HAP-1 (cell line): ENCODE measurements at regions not wholly inside any gene's neighbourhood (a gene's known extent, or its start where the extent isn't known, plus 50 kb on each side); places are given as distances from the start of the nearest gene placed in this dataset.

Experiments used
- DNase-seq, 2 experiments: peaks; one replicate each; pipeline ENCODE4 v3.0.0-alpha.2; 2016 to 2020; ENCODE audit warnings: low spot score in 2 of 2
- H3K27me3 ChIP-seq: fragments of 250-450 bp; sonication (Bioruptor Pico); 2 replicates; pipeline ENCODE4 v1.5.1; 2020; ENCODE audit warnings: low read depth, mild to moderate bottlenecking, moderate library complexity
- H3K36me3 ChIP-seq: fragments of 250-450 bp; sonication (Bioruptor Pico); replicated peaks from 2 replicates; pipeline ENCODE4 v1.5.1; 2020; ENCODE audit warnings: mild to moderate bottlenecking
- H3K4me1 ChIP-seq: fragments of 250-450 bp; sonication (Bioruptor Pico); 2 replicates; pipeline ENCODE4 v1.5.1; 2020; ENCODE audit warnings: mild to moderate bottlenecking
- H3K4me3 ChIP-seq: fragments of 250-450 bp; sonication (Bioruptor Pico); 2 replicates; pipeline ENCODE4 v1.5.1; 2020; ENCODE audit warnings: mild to moderate bottlenecking, moderate library complexity
- H3K9me3 ChIP-seq: fragments of 250-450 bp; sonication (Bioruptor Pico); 2 replicates; pipeline ENCODE4 v1.5.1; 2020; ENCODE audit warnings: mild to moderate bottlenecking, moderate library complexity
- in situ Hi-C: fragments of 300-500 bp; cut with MboI; formaldehyde crosslinking; loops from 3 replicates; pipeline ENCODE4 v1.14.3; 2020; ENCODE audit warnings: low sequenced_read_pairs, inconsistent platforms, mixed read lengths

GRCh38 chr5:35468811-35469210 is 148.9 kb upstream of the SPEF2 start:
- in situ Hi-C loops: no loop called here
- H3K36me3 ChIP-seq: no peaks in the 10 kb centered on the region
- DNase-seq: no peak

GRCh38 chr5:35466746-35467145 is 150.9 kb upstream of the SPEF2 start:
- Histone ChIP-seq H3K36me3 (no peaks in the 10 kb centered on the region), H3K27me3 (no peaks in the 10 kb centered on the region), H3K4me3 (no peak overlapping the region), H3K9me3 (no peaks in the 10 kb centered on the region), H3K4me1 (no peaks in the 10 kb centered on the region)
- DNase-seq: no peak
- in situ Hi-C loops: no loop called here

More at GRCh38 chr5:35468811-35469210, 148.9 kb upstream of the SPEF2 start:
- Histone ChIP-seq H3K4me1 (no peaks in the 10 kb centered on the region), H3K4me3 (no peak overlapping the region), H3K9me3 (no peaks in the 10 kb centered on the region), H3K27me3 (no peaks in the 10 kb centered on the region)

DNA sequence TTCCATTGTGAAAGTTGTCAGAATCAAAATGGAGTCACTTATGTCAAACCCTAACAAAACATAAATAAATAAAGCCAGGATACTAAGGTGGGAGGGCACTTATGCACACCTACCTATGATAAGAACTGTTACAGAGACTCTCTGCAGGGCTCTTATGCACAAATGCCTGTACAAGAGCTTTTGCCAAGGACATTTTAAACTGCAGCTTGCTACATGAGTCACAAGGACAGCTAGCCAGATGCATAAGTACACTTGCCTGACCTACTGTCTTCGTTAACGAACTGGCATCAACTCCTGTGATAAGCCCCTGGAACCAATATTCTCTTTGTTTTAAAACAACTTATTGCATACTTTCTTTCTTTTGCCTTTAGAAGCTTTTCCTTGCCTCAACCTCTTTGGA is 152.9 kb upstream of the SPEF2 start:
- no peak overlapping the region for H3K4me3 ChIP-seq
- H3K9me3 ChIP-seq: no peaks in the 10 kb centered on the region
- DNase-seq: no peak
- no peaks in the 10 kb centered on the region for H3K36me3 ChIP-seq
- H3K27me3 ChIP-seq: no peaks in the 10 kb centered on the region
- in situ Hi-C loops: no loop called here
- peaks cover 4% of the 10 kb centered on the region; the same call in 1 of the 2 replicates for H3K4me1 ChIP-seq

DNA sequence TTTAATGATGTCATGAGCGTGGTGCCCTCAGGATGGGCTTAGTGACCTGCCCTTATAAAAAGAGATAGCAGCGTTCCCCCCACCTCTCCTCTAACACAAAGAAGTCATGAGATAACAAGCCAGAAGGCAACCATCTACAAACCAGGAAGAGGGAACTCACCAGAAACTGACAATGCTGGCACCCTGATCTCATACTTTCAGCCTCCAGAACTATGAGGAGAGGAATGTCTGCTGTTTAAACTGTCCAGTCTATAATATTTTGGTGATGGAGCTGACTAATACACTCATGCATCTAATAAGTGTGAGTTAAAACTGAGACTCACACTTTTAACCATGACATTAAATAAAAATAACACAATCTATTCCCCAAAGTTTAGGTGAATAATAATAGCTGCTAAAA is 156.1 kb upstream of the SPEF2 start:
- Histone ChIP-seq H3K36me3 (no peaks in the 10 kb centered on the region), H3K4me3 (no peak overlapping the region), H3K4me1 (peaks cover 4% of the 10 kb centered on the region; the same call in 1 of the 2 replicates), H3K9me3 (no peaks in the 10 kb centered on the region), H3K27me3 (no peaks in the 10 kb centered on the region)
- no peak for DNase-seq
- in situ Hi-C loops: no loop called here

GRCh38 chr5:35458824-35459207 is 158.8 kb upstream of the SPEF2 start:
- no peaks in the 10 kb centered on the region for H3K9me3 ChIP-seq

GRCh38 chr5:35457912-35458823 is 159.5 kb upstream of the SPEF2 start:
- in situ Hi-C loops: no loop called here
- DNase-seq: no peak
- peaks cover 4% of the 10 kb centered on the region; the same call in 1 of the 2 replicates for H3K4me1 ChIP-seq
- H3K36me3 ChIP-seq: no peaks in the 10 kb centered on the region
- H3K9me3 ChIP-seq: no peaks in the 10 kb centered on the region
- H3K4me3 ChIP-seq: no peak overlapping the region
- H3K27me3 ChIP-seq: no peaks in the 10 kb centered on the region

More at GRCh38 chr5:35458824-35459207, 158.8 kb upstream of the SPEF2 start:
- in situ Hi-C loops: no loop called here
- no peak for DNase-seq
- H3K36me3 ChIP-seq: no peaks in the 10 kb centered on the region
- H3K4me3 ChIP-seq: no peak overlapping the region
- H3K4me1 ChIP-seq: peaks cover 4% of the 10 kb centered on the region; the same call in 1 of the 2 replicates
- H3K27me3 ChIP-seq: no peaks in the 10 kb centered on the region

- in situ Hi-C loops: no loop called here
- Histone ChIP-seq H3K4me1 (peaks cover 4% of the 10 kb centered on the region; the same call in 1 of the 2 replicates), H3K36me3 (no peaks in the 10 kb centered on the region), H3K9me3 (no peaks in the 10 kb centered on the region), H3K27me3 (no peaks in the 10 kb centered on the region), H3K4me3 (no peak overlapping the region)
- DNase-seq: no peak
Observed at GRCh38 chr5:35456506-35456905, 161.2 kb upstream of the SPEF2 start.

- no peaks in the 10 kb centered on the region for H3K27me3 ChIP-seq
- no peaks in the 10 kb centered on the region for H3K4me1 ChIP-seq
- no peak for DNase-seq
- in situ Hi-C loops: no loop called here
- H3K36me3 ChIP-seq: no peaks in the 10 kb centered on the region
- H3K9me3 ChIP-seq: no peaks in the 10 kb centered on the region
- no peak overlapping the region for H3K4me3 ChIP-seq
Observed at GRCh38 chr5:35454011-35454525, 163.6 kb upstream of the SPEF2 start.

DNA sequence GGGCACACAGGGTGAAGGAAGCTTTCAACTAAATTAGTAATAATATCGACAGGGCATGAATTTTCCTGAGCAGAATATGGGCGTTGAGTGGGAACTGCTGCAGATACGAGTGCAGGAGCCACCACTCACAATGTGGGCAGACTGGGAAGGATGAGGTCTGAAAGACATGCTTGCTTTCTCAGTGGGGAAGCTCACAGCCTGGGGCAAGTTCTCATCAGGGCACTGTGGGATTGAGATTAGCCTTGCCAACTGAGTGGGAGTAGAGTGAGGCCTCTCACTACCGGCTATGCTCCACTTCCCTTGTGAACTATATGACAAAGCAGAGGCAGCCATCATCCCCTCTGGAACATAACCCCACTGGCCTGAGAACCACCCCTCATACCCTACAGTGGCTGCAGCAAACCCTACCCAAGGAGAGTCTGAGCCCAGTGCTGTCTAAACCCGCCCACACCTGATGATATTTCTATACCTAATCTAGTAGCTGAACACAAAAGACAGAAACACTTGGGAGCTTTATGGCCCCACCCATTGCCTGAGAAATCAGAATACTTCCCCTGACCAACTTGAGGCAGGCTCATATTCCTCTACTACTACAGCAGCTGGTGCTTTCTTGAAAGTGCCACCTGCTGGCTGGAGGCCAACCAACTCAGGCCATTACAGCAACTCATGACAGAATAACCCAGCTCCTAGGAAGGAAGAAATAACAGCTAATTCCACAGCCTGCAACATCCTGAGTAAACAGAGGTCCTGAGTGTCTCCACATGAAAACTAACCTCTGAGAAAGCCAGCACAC is 173.7 kb upstream of the SPEF2 start:
- in situ Hi-C loops: no loop called here
- no peak for DNase-seq
- Histone ChIP-seq H3K36me3 (no peaks in the 10 kb centered on the region), H3K27me3 (no peaks in the 10 kb centered on the region), H3K9me3 (no peaks in the 10 kb centered on the region), H3K4me1 (no peaks in the 10 kb centered on the region), H3K4me3 (no peak overlapping the region)

GRCh38 chr5:35442885-35443639 is 174.6 kb upstream of the SPEF2 start:
- in situ Hi-C loops: no loop called here
- H3K27me3 ChIP-seq: no peaks in the 10 kb centered on the region
- H3K4me1 ChIP-seq: no peaks in the 10 kb centered on the region
- H3K4me3 ChIP-seq: no peak overlapping the region
- no peak for DNase-seq
- no peaks in the 10 kb centered on the region for H3K9me3 ChIP-seq
- H3K36me3 ChIP-seq: no peaks in the 10 kb centered on the region

- DNase-seq: no peak
- no peak overlapping the region for H3K4me3 ChIP-seq
- no peaks in the 10 kb centered on the region for H3K27me3 ChIP-seq
- H3K9me3 ChIP-seq: no peaks in the 10 kb centered on the region
- in situ Hi-C loops: no loop called here
- H3K4me1 ChIP-seq: no peaks in the 10 kb centered on the region
- H3K36me3 ChIP-seq: no peaks in the 10 kb centered on the region
Observed at GRCh38 chr5:35440409-35440808, 177.3 kb upstream of the SPEF2 start.

DNA sequence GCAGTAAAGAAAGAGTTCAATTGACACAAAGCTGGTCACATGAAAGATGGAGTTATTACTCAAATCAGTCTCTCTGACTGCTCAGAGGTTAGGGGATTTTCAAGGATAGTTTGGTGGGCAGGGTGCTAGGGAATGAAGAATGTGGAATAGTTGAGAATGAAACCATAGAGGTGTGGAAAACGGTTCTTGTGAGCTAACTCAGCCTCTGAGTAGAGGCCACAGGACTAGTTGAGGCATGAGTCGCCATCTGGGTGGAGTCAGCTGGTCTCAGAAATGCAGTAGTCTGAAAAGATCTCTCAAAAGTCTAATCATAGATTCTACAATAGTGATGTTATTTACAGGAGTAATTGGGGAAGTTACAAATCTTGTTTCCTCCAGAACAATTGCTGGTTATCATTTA is 178.9 kb upstream of the SPEF2 start:
- no peak overlapping the region for H3K4me3 ChIP-seq
- DNase-seq: no peak
- H3K36me3 ChIP-seq: no peaks in the 10 kb centered on the region
- H3K4me1 ChIP-seq: no peaks in the 10 kb centered on the region
- H3K27me3 ChIP-seq: peaks cover 5% of the 10 kb centered on the region; the same call in 1 of the 2 replicates
- in situ Hi-C loops: no loop called here
- H3K9me3 ChIP-seq: no peaks in the 10 kb centered on the region

DNA sequence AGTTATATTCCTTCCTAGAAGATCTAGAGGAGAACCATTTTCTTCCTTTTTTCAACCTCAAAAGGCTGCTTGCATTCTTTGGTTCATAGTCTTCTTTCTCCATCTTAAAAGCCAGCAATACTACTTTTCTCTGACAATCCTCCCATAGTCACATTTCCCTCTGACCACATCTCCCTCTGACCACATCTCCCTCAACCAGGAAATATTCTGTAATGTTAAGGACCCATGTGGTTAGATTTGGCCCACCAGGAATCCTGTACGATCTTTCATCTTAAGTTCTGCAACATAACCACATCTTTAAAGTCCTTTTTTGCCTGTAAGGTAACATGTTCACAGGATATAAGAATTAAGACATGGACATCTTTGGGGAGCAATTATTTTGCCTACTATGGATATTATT is 179.4 kb upstream of the SPEF2 start:
- H3K27me3 ChIP-seq: peaks cover 6% of the 10 kb centered on the region; the same call in 1 of the 2 replicates
- H3K9me3 ChIP-seq: no peaks in the 10 kb centered on the region
- no peak overlapping the region for H3K4me3 ChIP-seq
- no peaks in the 10 kb centered on the region for H3K36me3 ChIP-seq
- in situ Hi-C loops: no loop called here
- H3K4me1 ChIP-seq: no peaks in the 10 kb centered on the region
- no peak for DNase-seq
